ENCODE measurements at regions not wholly inside any gene's neighbourhood (a gene's known extent, or its start where the extent isn't known, plus 50 kb on each side); places are given as distances from the start of the nearest gene placed in this dataset.

DNA sequence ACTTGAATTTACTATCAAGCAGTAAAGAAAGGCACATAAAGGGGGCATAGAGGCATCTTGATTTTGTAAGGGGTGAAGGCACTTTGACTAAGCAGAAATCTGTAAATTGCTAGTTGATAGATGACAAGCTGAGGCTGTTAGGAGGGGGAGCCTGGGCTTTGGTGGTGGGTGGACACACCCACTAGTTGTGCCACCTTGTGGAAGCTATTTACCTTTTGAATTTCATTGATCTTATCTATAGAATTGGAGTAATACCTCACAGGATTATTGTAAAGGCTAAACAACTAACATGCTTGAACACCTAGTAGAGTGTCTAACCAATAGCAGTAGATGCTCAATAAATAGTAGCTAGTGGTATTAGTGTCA, 142.8 kb upstream of the KCNIP4 start:
- TF ChIP-seq, protein P1, sequence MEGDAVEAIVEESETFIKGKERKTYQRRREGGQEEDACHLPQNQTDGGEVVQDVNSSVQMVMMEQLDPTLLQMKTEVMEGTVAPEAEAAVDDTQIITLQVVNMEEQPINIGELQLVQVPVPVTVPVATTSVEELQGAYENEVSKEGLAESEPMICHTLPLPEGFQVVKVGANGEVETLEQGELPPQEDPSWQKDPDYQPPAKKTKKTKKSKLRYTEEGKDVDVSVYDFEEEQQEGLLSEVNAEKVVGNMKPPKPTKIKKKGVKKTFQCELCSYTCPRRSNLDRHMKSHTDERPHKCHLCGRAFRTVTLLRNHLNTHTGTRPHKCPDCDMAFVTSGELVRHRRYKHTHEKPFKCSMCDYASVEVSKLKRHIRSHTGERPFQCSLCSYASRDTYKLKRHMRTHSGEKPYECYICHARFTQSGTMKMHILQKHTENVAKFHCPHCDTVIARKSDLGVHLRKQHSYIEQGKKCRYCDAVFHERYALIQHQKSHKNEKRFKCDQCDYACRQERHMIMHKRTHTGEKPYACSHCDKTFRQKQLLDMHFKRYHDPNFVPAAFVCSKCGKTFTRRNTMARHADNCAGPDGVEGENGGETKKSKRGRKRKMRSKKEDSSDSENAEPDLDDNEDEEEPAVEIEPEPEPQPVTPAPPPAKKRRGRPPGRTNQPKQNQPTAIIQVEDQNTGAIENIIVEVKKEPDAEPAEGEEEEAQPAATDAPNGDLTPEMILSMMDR (conservative IDR thresholded peaks at IDR 0.05 in 1 of 2, IDR thresholded peaks at IDR 0.05 in 1 of 2; ENCODE audit: extremely low read depth in 1 of 2, insufficient read depth in 1 of 2, low read depth in 1 of 2, low read length in 2 of 2) = no peak
- no peak for TF ChIP-seq EZH2 (IDR thresholded peaks at IDR 0.05; ENCODE audit: borderline replicate concordance, low read length)

Data from mammary epithelial cell (primary cell).